ENCODE measurements at regions not wholly inside any gene's neighbourhood (a gene's known extent, or its start where the extent isn't known, plus 50 kb on each side); places are given as distances from the start of the nearest gene placed in this dataset.
"Not testable (repeated sequence)": the region's sequence is repeated elsewhere in the genome, so short reads cannot be mapped to it uniquely, and the experiment has no call there.

GRCh38 chr12:30564394-30564793 lies 131.3 kb downstream of the IPO8 start:
- Histone ChIP-seq H3K36me3 (ENCODE audit: control insufficient read depth, insufficient read depth, low read length) (no peaks in the 10 kb centered on the region), H3K4me3 (replicated peaks; ENCODE audit: low read depth, low read length) (no peak overlapping the region), H3K27me3 (replicated peaks; ENCODE audit: control insufficient read depth, insufficient read depth, low read length) (no peaks in the 10 kb centered on the region)
- DNase-seq (ENCODE audit: extremely low read depth, insufficient read length) = no peak
- TF ChIP-seq, protein P1, sequence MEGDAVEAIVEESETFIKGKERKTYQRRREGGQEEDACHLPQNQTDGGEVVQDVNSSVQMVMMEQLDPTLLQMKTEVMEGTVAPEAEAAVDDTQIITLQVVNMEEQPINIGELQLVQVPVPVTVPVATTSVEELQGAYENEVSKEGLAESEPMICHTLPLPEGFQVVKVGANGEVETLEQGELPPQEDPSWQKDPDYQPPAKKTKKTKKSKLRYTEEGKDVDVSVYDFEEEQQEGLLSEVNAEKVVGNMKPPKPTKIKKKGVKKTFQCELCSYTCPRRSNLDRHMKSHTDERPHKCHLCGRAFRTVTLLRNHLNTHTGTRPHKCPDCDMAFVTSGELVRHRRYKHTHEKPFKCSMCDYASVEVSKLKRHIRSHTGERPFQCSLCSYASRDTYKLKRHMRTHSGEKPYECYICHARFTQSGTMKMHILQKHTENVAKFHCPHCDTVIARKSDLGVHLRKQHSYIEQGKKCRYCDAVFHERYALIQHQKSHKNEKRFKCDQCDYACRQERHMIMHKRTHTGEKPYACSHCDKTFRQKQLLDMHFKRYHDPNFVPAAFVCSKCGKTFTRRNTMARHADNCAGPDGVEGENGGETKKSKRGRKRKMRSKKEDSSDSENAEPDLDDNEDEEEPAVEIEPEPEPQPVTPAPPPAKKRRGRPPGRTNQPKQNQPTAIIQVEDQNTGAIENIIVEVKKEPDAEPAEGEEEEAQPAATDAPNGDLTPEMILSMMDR (IDR thresholded peaks at IDR 0.05; ENCODE audit: insufficient read depth, low read length, poor library complexity, severe bottlenecking) = no peak

GRCh38 chr12:30548203-30548602 lies 147.5 kb downstream of the IPO8 start:
- Histone ChIP-seq H3K36me3 (ENCODE audit: control insufficient read depth, insufficient read depth, low read length) (no peaks in the 10 kb centered on the region), H3K4me3 (replicated peaks; ENCODE audit: low read depth, low read length) (no peak overlapping the region), H3K27me3 (replicated peaks; ENCODE audit: control insufficient read depth, insufficient read depth, low read length) (no peaks in the 10 kb centered on the region)
- TF ChIP-seq, protein P1 (IDR thresholded peaks at IDR 0.05; ENCODE audit: insufficient read depth, low read length, poor library complexity, severe bottlenecking) = no peak
- DNase-seq (ENCODE audit: extremely low read depth, insufficient read length) = no peak

DNA sequence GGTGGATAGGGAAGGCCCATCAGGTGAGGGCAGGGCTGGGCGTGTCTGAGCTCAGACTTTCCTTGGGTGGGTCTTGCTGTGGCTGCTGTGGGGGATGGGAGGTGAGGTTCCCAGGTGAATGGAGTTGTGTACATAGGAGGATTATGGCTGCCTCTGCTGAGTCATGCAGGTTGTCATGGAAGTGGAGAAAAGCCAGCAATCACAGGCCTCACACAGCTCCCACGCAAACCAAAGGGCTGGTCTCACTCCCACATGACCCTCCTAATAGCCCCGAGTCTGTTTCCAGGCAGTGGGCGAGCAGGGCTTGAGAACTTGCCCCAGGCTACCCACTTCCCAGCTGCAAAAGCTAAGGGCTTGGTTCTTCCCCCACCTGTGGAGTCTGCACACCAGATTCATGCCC lies 149.5 kb downstream of the IPO8 start:
- H3K4me3 ChIP-seq (replicated peaks; ENCODE audit: low read depth, low read length) = no peak overlapping the region
- TF ChIP-seq, protein P1 (IDR thresholded peaks at IDR 0.05; ENCODE audit: insufficient read depth, low read length, poor library complexity, severe bottlenecking) = no peak
- DNase-seq (ENCODE audit: extremely low read depth, insufficient read length) = no peak
- H3K27me3 ChIP-seq (replicated peaks; ENCODE audit: control insufficient read depth, insufficient read depth, low read length) = no peaks in the 10 kb centered on the region
- no peaks in the 10 kb centered on the region for H3K36me3 ChIP-seq (ENCODE audit: control insufficient read depth, insufficient read depth, low read length)

GRCh38 chr12:30544704-30545103 lies 151.0 kb downstream of the IPO8 start:
- H3K36me3 ChIP-seq (ENCODE audit: control insufficient read depth, insufficient read depth, low read length); DNase-seq (ENCODE audit: extremely low read depth, insufficient read length); H3K27me3 ChIP-seq (replicated peaks; ENCODE audit: control insufficient read depth, insufficient read depth, low read length); H3K4me3 ChIP-seq (replicated peaks; ENCODE audit: low read depth, low read length): not testable (repeated sequence)

GRCh38 chr12:30537228-30537627 lies 158.4 kb downstream of the IPO8 start:
- Histone ChIP-seq H3K27me3 (replicated peaks; ENCODE audit: control insufficient read depth, insufficient read depth, low read length) (no peaks in the 10 kb centered on the region), H3K36me3 (ENCODE audit: control insufficient read depth, insufficient read depth, low read length) (no peaks in the 10 kb centered on the region), H3K4me3 (replicated peaks; ENCODE audit: low read depth, low read length) (no peak overlapping the region)
- no peak for DNase-seq (ENCODE audit: extremely low read depth, insufficient read length)
- TF ChIP-seq, protein P1 (IDR thresholded peaks at IDR 0.05; ENCODE audit: insufficient read depth, low read length, poor library complexity, severe bottlenecking) = no peak

GRCh38 chr12:30533558-30534265 lies 162.0 kb downstream of the IPO8 start:
- Histone ChIP-seq H3K4me3 (replicated peaks; ENCODE audit: low read depth, low read length) (no peak overlapping the region), H3K27me3 (replicated peaks; ENCODE audit: control insufficient read depth, insufficient read depth, low read length) (no peaks in the 10 kb centered on the region), H3K36me3 (ENCODE audit: control insufficient read depth, insufficient read depth, low read length) (no peaks in the 10 kb centered on the region)
- no peak for DNase-seq (ENCODE audit: extremely low read depth, insufficient read length)
- TF ChIP-seq, protein P1 (IDR thresholded peaks at IDR 0.05; ENCODE audit: insufficient read depth, low read length, poor library complexity, severe bottlenecking) = no peak
